Stomach (tissue), 4 donors: ENCODE measurements at regions not wholly inside any gene's neighbourhood (a gene's known extent, or its start where the extent isn't known, plus 50 kb on each side); places are given as distances from the start of the nearest gene placed in this dataset.

Experiments used
- POLR2A ChIP-seq, 4 donors: fragments of 450-650 bp; IDR thresholded peaks; one replicate each; pipeline ENCODE4 v1.6.1; 2016; ENCODE audit warnings: antibody characterized with exemption in 4 of 4, control low read depth in 2 of 4, mild to moderate bottlenecking in 1 of 4, moderate library complexity in 1 of 4
- TF ChIP-seq, protein P1 (sequence below), 7 experiments: fragments of 450-650 bp in 4 of 7; fragments of 200-600 bp in 3 of 7; sonication (generic) in 3 of 7; IDR thresholded peaks; one replicate each; pipeline ENCODE4 v1.5.1; 2016 to 2019; ENCODE audit warnings: antibody characterized with exemption in 7 of 7, control low read depth in 2 of 7, mild to moderate bottlenecking in 1 of 7

DNA sequence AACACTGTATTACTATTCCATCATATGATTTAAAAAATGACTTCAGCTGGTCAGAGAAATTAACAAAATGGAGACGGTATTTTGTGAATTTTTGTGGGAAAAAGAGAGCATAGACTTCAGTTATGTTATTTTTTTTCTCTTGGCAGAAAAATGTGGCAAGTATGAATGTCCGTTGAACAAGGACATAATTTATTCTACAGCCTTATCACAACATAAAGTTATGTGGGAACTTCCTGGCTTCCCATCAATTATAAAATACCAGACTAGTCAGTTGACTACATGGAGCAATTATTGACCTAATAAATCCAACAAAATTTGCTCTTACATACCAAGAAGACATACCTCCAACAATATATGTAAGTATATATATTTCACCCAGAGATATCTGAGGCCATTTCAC is 88.6 kb upstream of the PPP1R3A start:
- TF ChIP-seq, protein P1, sequence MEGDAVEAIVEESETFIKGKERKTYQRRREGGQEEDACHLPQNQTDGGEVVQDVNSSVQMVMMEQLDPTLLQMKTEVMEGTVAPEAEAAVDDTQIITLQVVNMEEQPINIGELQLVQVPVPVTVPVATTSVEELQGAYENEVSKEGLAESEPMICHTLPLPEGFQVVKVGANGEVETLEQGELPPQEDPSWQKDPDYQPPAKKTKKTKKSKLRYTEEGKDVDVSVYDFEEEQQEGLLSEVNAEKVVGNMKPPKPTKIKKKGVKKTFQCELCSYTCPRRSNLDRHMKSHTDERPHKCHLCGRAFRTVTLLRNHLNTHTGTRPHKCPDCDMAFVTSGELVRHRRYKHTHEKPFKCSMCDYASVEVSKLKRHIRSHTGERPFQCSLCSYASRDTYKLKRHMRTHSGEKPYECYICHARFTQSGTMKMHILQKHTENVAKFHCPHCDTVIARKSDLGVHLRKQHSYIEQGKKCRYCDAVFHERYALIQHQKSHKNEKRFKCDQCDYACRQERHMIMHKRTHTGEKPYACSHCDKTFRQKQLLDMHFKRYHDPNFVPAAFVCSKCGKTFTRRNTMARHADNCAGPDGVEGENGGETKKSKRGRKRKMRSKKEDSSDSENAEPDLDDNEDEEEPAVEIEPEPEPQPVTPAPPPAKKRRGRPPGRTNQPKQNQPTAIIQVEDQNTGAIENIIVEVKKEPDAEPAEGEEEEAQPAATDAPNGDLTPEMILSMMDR (IDR thresholded peaks at IDR 0.05) = no peak
- no peak for TF ChIP-seq POLR2A (IDR thresholded peaks at IDR 0.05)
